IPS-15b (cell line): ENCODE measurements at regions not wholly inside any gene's neighbourhood (a gene's known extent, or its start where the extent isn't known, plus 50 kb on each side); places are given as distances from the start of the nearest gene placed in this dataset.

Source experiments
- H3K27me3 ChIP-seq: one replicate; pipeline ENCODE4 v1.6.1; 2013; ENCODE audit warnings: low read length; ENCODE audit not compliant: control insufficient read depth, insufficient read depth
- H3K36me3 ChIP-seq: one replicate; pipeline ENCODE4 v1.6.1; 2013; ENCODE audit warnings: low read length; ENCODE audit not compliant: control insufficient read depth, insufficient read depth
- H3K4me1 ChIP-seq: one replicate; pipeline ENCODE4 v1.6.1; 2013; ENCODE audit warnings: mild to moderate bottlenecking, low read length; ENCODE audit not compliant: control insufficient read depth, insufficient read depth
- H3K4me3 ChIP-seq: one replicate; pipeline ENCODE4 v1.5.1; 2013; ENCODE audit warnings: low read depth, low read length
- H3K9ac ChIP-seq: one replicate; pipeline ENCODE4 v1.6.1; 2013; ENCODE audit warnings: low read depth, mild to moderate bottlenecking, low read length
- H3K9me3 ChIP-seq: one replicate; pipeline ENCODE4 v1.6.1; 2013; ENCODE audit warnings: mild to moderate bottlenecking, low read length; ENCODE audit not compliant: control insufficient read depth, insufficient read depth

GRCh38 chr9:78783743-78784142, 486.8 kb downstream of the PSAT1 start:
- Histone ChIP-seq H3K4me1 (no peaks in the 10 kb centered on the region), H3K27me3 (no peaks in the 10 kb centered on the region), H3K9ac (no peak overlapping the region), H3K9me3 (no peaks in the 10 kb centered on the region), H3K36me3 (no peaks in the 10 kb centered on the region), H3K4me3 (no peak overlapping the region)

- H3K9ac ChIP-seq: no peak overlapping the region
- H3K4me3 ChIP-seq: no peak overlapping the region
- no peaks in the 10 kb centered on the region for H3K27me3 ChIP-seq
- no peaks in the 10 kb centered on the region for H3K4me1 ChIP-seq
- no peaks in the 10 kb centered on the region for H3K9me3 ChIP-seq
- H3K36me3 ChIP-seq: no peaks in the 10 kb centered on the region
These were observed 489.9 kb downstream of the PSAT1 start for GRCh38 chr9:78786794-78787193.

GRCh38 chr9:78788101-78788500, 491.2 kb downstream of the PSAT1 start:
- Histone ChIP-seq H3K27me3 (no peaks in the 10 kb centered on the region), H3K4me3 (no peak overlapping the region), H3K9me3 (no peaks in the 10 kb centered on the region), H3K4me1 (no peaks in the 10 kb centered on the region), H3K36me3 (no peaks in the 10 kb centered on the region), H3K9ac (no peak overlapping the region)

- Histone ChIP-seq H3K9me3 (no peaks in the 10 kb centered on the region), H3K27me3 (no peaks in the 10 kb centered on the region), H3K36me3 (no peaks in the 10 kb centered on the region), H3K4me1 (no peaks in the 10 kb centered on the region), H3K9ac (no peak overlapping the region), H3K4me3 (no peak overlapping the region)
These were observed 494.9 kb downstream of the PSAT1 start for GRCh38 chr9:78791779-78792178.

GRCh38 chr9:78792745-78793144, 495.8 kb downstream of the PSAT1 start:
- no peaks in the 10 kb centered on the region for H3K27me3 ChIP-seq
- H3K4me3 ChIP-seq: no peak overlapping the region
- H3K9me3 ChIP-seq: no peaks in the 10 kb centered on the region
- H3K4me1 ChIP-seq: no peaks in the 10 kb centered on the region
- H3K9ac ChIP-seq: no peak overlapping the region
- no peaks in the 10 kb centered on the region for H3K36me3 ChIP-seq

- Histone ChIP-seq H3K27me3 (no peaks in the 10 kb centered on the region), H3K4me1 (no peaks in the 10 kb centered on the region), H3K36me3 (no peaks in the 10 kb centered on the region), H3K9ac (no peak overlapping the region), H3K4me3 (no peak overlapping the region), H3K9me3 (no peaks in the 10 kb centered on the region)
These were observed 508.8 kb downstream of the PSAT1 start for GRCh38 chr9:78805771-78806170.

GRCh38 chr9:78806492-78807160, 509.7 kb downstream of the PSAT1 start:
- no peaks in the 10 kb centered on the region for H3K36me3 ChIP-seq
- no peaks in the 10 kb centered on the region for H3K9me3 ChIP-seq
- H3K4me1 ChIP-seq: no peaks in the 10 kb centered on the region
- no peaks in the 10 kb centered on the region for H3K27me3 ChIP-seq
- H3K9ac ChIP-seq: no peak overlapping the region
- H3K4me3 ChIP-seq: no peak overlapping the region

GRCh38 chr9:78807286-78807685, 510.4 kb downstream of the PSAT1 start:
- Histone ChIP-seq H3K4me3 (no peak overlapping the region), H3K9ac (no peak overlapping the region), H3K9me3 (no peaks in the 10 kb centered on the region), H3K4me1 (peaks cover 2% of the 10 kb centered on the region), H3K27me3 (no peaks in the 10 kb centered on the region), H3K36me3 (no peaks in the 10 kb centered on the region)

GRCh38 chr9:78808048-78808447, 511.1 kb downstream of the PSAT1 start:
- H3K27me3 ChIP-seq: no peaks in the 10 kb centered on the region
- H3K36me3 ChIP-seq: no peaks in the 10 kb centered on the region
- no peak overlapping the region for H3K9ac ChIP-seq
- peaks cover 2% of the 10 kb centered on the region for H3K4me1 ChIP-seq
- no peak overlapping the region for H3K4me3 ChIP-seq
- no peaks in the 10 kb centered on the region for H3K9me3 ChIP-seq

GRCh38 chr9:78811622-78812276, 514.8 kb downstream of the PSAT1 start:
- no peaks in the 10 kb centered on the region for H3K9me3 ChIP-seq
- H3K36me3 ChIP-seq: no peaks in the 10 kb centered on the region
- no peaks in the 10 kb centered on the region for H3K27me3 ChIP-seq
- peaks cover 2% of the 10 kb centered on the region for H3K4me1 ChIP-seq
- H3K9ac ChIP-seq: no peak overlapping the region
- H3K4me3 ChIP-seq: no peak overlapping the region

GRCh38 chr9:78812665-78813064, 515.7 kb downstream of the PSAT1 start:
- H3K4me3 ChIP-seq: no peak overlapping the region
- H3K27me3 ChIP-seq: no peaks in the 10 kb centered on the region
- no peaks in the 10 kb centered on the region for H3K9me3 ChIP-seq
- H3K4me1 ChIP-seq: peaks cover 2% of the 10 kb centered on the region
- H3K9ac ChIP-seq: no peak overlapping the region
- H3K36me3 ChIP-seq: no peaks in the 10 kb centered on the region

GRCh38 chr9:78813602-78814180, 516.8 kb downstream of the PSAT1 start:
- no peaks in the 10 kb centered on the region for H3K9me3 ChIP-seq
- no peak overlapping the region for H3K9ac ChIP-seq
- no peaks in the 10 kb centered on the region for H3K27me3 ChIP-seq
- no peaks in the 10 kb centered on the region for H3K36me3 ChIP-seq
- no peak overlapping the region for H3K4me3 ChIP-seq
- H3K4me1 ChIP-seq: peaks cover 2% of the 10 kb centered on the region
